Mucosa of descending colon (tissue), 3 donors: ENCODE measurements at regions not wholly inside any gene's neighbourhood (a gene's known extent, or its start where the extent isn't known, plus 50 kb on each side); places are given as distances from the start of the nearest gene placed in this dataset.

Experiments used
- ATAC-seq: fragments of 200-7000 bp; cut with Tn5 transposase; one replicate; pipeline ENCODE4 v1.9.1; 2020; ENCODE audit warnings: mild to moderate bottlenecking, moderate library complexity
- DNase-seq, 3 donors: peaks; one replicate each; pipeline ENCODE4 v3.0.0-alpha.2; 2020
- H3K36me3 ChIP-seq: fragments of 200-600 bp; one replicate; pipeline ENCODE4 v1.8.0; 2021; ENCODE audit warnings: low read depth, mild to moderate bottlenecking
- H3K4me1 ChIP-seq: fragments of 200-600 bp; one replicate; pipeline ENCODE4 v1.8.0; 2021; ENCODE audit warnings: low read depth, mild to moderate bottlenecking
- H3K4me3 ChIP-seq: fragments of 200-600 bp; one replicate; pipeline ENCODE4 v1.8.0; 2021; ENCODE audit warnings: mild to moderate bottlenecking
- H3K9me3 ChIP-seq: fragments of 200-600 bp; one replicate; pipeline ENCODE4 v1.8.0; 2021; ENCODE audit warnings: mild to moderate bottlenecking
- intact Hi-C, 2 donors: fragments of 100-400 bp; cut with DNase I in 1 of 2; cut with micrococcal nuclease in 1 of 2; formaldehyde crosslinking; loops; one replicate each; pipeline versions ENCODE4 v1.11.0 to v1.11.1; 2022; cut with DNase I, micrococcal nuclease
- TF ChIP-seq, protein P1 (sequence below): fragments of 200-600 bp; IDR thresholded peaks from one replicate; pipeline ENCODE4 v1.8.0; 2022; ENCODE audit warnings: antibody characterized with exemption, mild to moderate bottlenecking
- donor health status: DM: no; HTN: no; CAD: no; lungs with moderate emphysema.
- donor health status: DM: no; HTN: no; CAD: no.
- donor health status: DM: no; HTN: yes; CAD: no.

DNA sequence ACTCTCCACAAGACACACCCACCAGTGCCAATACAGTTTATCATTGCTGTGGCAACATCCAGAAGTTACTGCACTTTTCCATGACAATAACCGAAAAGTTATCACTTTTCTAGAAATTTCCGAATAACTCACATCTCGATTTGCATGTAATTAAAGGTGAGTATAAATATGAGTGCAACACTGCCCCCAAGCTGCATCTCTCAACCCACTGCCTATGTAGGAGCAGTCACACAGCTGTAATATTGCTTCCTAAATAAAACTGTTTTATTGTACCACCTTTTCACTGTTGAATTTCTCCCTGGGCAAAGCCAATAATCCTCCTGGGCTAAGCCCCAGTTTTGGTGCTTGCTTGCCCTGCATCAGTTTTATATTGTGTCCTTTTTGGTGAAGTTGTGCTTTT is 601.0 kb upstream of the EPHA6 start:
- intact Hi-C loops = no loop called here
- peaks cover 5% of the 10 kb centered on the region for H3K9me3 ChIP-seq
- no peaks in the 10 kb centered on the region for H3K36me3 ChIP-seq
- ATAC-seq (no peak), DNase-seq (no peak)
- TF ChIP-seq, protein P1, sequence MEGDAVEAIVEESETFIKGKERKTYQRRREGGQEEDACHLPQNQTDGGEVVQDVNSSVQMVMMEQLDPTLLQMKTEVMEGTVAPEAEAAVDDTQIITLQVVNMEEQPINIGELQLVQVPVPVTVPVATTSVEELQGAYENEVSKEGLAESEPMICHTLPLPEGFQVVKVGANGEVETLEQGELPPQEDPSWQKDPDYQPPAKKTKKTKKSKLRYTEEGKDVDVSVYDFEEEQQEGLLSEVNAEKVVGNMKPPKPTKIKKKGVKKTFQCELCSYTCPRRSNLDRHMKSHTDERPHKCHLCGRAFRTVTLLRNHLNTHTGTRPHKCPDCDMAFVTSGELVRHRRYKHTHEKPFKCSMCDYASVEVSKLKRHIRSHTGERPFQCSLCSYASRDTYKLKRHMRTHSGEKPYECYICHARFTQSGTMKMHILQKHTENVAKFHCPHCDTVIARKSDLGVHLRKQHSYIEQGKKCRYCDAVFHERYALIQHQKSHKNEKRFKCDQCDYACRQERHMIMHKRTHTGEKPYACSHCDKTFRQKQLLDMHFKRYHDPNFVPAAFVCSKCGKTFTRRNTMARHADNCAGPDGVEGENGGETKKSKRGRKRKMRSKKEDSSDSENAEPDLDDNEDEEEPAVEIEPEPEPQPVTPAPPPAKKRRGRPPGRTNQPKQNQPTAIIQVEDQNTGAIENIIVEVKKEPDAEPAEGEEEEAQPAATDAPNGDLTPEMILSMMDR = no peak
- H3K4me1 ChIP-seq = no peaks in the 10 kb centered on the region
- no peak overlapping the region for H3K4me3 ChIP-seq

DNA sequence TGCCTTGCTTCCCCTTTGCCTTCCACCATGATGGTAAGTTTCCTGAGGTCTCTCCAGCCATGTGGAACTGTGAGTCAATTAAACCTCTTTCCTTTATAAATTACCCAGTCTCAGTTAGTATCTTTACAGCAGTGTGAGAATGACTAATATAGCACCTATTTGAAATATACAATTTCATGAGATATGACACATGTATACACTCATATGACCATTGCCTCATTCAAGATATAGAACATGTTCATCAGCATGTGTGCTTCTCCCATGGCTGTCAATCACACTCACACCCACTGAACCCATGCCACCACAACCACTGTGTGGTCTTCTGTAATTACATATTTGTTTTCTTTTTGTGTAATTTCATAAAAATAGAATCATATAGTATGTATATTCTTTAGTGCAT is 599.5 kb upstream of the EPHA6 start:
- Histone ChIP-seq H3K4me1 (no peaks in the 10 kb centered on the region), H3K9me3 (peaks cover 5% of the 10 kb centered on the region), H3K36me3 (no peaks in the 10 kb centered on the region), H3K4me3 (no peak overlapping the region)
- TF ChIP-seq, protein P1 = no peak
- no peak for DNase-seq
- intact Hi-C loops = no loop called here
- ATAC-seq = no peak

DNA sequence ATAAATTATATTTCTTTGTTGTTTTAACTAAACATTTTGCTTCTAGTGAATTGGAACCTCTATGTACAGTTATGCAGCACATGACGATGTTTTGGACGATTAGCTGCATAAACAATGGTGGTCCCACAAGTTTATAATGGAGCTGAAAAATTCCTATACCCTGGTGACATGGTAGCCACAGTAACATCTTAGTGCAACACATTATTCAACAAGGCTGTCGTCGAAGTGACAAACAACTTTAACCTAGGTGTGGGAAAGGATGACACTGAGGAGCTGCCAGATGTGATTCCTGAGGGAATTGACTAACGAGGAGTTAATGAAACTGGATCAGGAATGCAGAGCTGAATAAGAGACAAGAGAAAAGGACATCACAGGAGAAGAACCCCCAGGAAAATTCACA is 588.9 kb upstream of the EPHA6 start:
- Histone ChIP-seq H3K9me3 (no peaks in the 10 kb centered on the region), H3K4me1 (no peaks in the 10 kb centered on the region), H3K36me3 (no peaks in the 10 kb centered on the region), H3K4me3 (no peak overlapping the region)
- intact Hi-C loops = no loop called here
- DNase-seq (no peak), ATAC-seq (no peak)
- TF ChIP-seq, protein P1 = no peak

DNA sequence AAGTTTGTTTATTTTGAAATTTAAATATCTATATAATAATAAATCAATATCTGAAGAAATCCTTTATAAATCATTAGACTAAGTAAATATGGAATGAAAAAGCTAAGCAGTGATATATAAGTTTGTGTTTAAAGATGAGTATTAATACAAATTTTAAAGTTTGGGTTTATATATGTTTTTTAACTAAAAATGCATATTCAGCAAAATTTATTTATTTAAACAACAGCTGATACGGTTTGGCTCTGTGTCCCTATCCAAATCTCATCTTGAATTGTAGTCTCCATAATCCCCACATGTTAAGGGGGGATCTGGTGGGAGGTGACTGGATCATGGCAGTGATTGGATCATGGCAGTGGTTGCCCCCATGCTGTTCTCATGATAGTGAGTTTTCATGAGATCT is 580.7 kb upstream of the EPHA6 start:
- intact Hi-C loops = no loop called here
- Histone ChIP-seq H3K4me1 (no peaks in the 10 kb centered on the region), H3K4me3 (no peak overlapping the region), H3K36me3 (no peaks in the 10 kb centered on the region), H3K9me3 (no peaks in the 10 kb centered on the region)
- DNase-seq = no peak
- TF ChIP-seq, protein P1 = no peak
- ATAC-seq = no peak

DNA sequence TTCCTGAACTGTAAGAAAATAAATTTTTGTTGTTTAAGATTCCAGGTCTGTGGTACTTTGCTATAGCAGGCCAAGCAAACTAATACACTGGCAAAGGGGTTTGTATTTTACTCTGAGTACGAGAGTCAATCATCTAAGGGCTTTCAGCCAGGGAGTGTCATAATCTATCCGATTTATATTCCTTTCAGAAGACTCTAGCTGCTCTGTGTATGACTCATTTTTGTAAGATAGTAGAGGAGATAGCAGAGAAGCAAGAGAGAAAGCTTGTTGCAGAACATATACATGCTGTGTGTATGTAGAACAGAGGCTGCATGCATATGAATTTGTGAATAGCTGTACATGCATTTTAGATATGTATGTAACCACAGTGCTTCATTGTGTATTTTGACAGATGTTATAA is 577.9 kb upstream of the EPHA6 start:
- H3K4me3 ChIP-seq = no peak overlapping the region
- H3K4me1 ChIP-seq = no peaks in the 10 kb centered on the region
- no peaks in the 10 kb centered on the region for H3K36me3 ChIP-seq
- ATAC-seq (no peak), DNase-seq (no peak)
- H3K9me3 ChIP-seq = no peaks in the 10 kb centered on the region
- TF ChIP-seq, protein P1 = no peak
- intact Hi-C loops = no loop called here

DNA sequence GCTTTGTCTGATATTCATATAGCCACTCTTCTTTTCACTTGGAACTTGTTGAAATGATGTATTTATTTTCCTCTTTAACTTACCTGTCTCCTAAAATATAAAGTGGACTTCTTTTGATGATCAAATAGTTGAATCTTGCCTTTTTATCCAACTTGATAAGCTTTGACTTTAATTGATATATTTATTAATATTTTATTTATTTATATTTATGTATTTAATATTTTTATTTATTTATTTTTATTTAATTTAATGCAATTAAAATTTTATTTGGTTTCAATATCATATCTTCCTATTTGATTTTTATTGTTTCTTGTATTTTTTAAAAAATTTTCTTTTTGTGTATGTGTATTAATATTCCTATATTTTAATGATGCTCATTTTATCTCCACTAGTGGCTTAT is 555.1 kb upstream of the EPHA6 start:
- H3K9me3 ChIP-seq = peaks cover 6% of the 10 kb centered on the region
- DNase-seq = no peak

More for the DNA sequence above, 555.1 kb upstream of the EPHA6 start:
- TF ChIP-seq, protein P1 = no peak
- ATAC-seq = no peak
- H3K36me3 ChIP-seq = no peaks in the 10 kb centered on the region
- intact Hi-C loops = no loop called here
- no peak overlapping the region for H3K4me3 ChIP-seq
- no peaks in the 10 kb centered on the region for H3K4me1 ChIP-seq
